ENCODE measurements at regions not wholly inside any gene's neighbourhood (a gene's known extent, or its start where the extent isn't known, plus 50 kb on each side); places are given as distances from the start of the nearest gene placed in this dataset.

GRCh38 chr4:184968366-184968765 is 49.9 kb upstream of the HELT start:
- TF ChIP-seq ARHGAP35 (IDR thresholded peaks at IDR 0.05; ENCODE audit: partially characterized antibody) (no peak), CCAR2 (IDR thresholded peaks at IDR 0.05; ENCODE audit: low read depth, low read length) (no peak)

Measured in K562 (cell line).